SU-DHL-6 (cell line): ENCODE measurements at regions not wholly inside any gene's neighbourhood (a gene's known extent, or its start where the extent isn't known, plus 50 kb on each side); places are given as distances from the start of the nearest gene placed in this dataset.

Experiments used
- EZH2phosphoT487 ChIP-seq: fragments of 200-600 bp; sonication (generic), shearing (Covaris generic); conservative IDR thresholded peaks from 2 replicates; pipeline ENCODE4 v1.6.1; 2018; ENCODE audit warnings: mild to moderate bottlenecking, antibody characterized with exemption, low read length, moderate library complexity, mixed read lengths
- TF ChIP-seq, protein P1 (sequence below): fragments of 200-600 bp; sonication (generic); IDR thresholded peaks from one replicate; pipeline ENCODE4 v1.5.1; 2017; ENCODE audit warnings: antibody characterized with exemption, mild to moderate bottlenecking, low read length, moderate library complexity; ENCODE audit not compliant: insufficient read depth, poor library complexity, severe bottlenecking

DNA sequence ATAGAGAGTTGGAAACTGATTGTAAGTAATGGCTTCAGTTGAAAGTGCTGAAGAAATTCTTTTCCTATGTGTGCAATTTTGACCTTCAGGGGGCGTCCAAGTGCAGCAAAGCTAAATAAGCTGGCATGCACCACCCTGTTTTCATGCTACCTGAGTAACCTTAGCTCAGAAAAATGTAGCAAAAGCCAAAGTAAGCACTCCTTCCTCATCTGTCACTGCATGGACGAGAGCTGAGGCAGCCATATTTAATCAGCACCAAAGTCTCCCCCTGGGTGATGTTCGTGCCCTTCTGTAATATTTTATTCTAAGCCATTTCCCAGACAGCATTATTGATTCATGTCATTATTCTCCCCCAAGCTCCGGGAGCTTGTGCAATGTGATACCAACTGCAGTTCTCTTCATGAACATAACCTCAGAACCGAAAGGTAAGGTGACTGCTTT lies 123.1 kb downstream of the RPS12 start:
- no peak for TF ChIP-seq EZH2phosphoT487
- TF ChIP-seq, protein P1, sequence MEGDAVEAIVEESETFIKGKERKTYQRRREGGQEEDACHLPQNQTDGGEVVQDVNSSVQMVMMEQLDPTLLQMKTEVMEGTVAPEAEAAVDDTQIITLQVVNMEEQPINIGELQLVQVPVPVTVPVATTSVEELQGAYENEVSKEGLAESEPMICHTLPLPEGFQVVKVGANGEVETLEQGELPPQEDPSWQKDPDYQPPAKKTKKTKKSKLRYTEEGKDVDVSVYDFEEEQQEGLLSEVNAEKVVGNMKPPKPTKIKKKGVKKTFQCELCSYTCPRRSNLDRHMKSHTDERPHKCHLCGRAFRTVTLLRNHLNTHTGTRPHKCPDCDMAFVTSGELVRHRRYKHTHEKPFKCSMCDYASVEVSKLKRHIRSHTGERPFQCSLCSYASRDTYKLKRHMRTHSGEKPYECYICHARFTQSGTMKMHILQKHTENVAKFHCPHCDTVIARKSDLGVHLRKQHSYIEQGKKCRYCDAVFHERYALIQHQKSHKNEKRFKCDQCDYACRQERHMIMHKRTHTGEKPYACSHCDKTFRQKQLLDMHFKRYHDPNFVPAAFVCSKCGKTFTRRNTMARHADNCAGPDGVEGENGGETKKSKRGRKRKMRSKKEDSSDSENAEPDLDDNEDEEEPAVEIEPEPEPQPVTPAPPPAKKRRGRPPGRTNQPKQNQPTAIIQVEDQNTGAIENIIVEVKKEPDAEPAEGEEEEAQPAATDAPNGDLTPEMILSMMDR = peak; percentile 29
